Bronchial epithelial cell (primary cell): ENCODE measurements at regions not wholly inside any gene's neighbourhood (a gene's known extent, or its start where the extent isn't known, plus 50 kb on each side); places are given as distances from the start of the nearest gene placed in this dataset.
A peak's percentile ranks its signal among the peaks of the same experiment; 100 is the strongest.
"Not testable (repeated sequence)": the region's sequence is repeated elsewhere in the genome, so short reads cannot be mapped to it uniquely, and the experiment has no call there.

Experiments used
- DNase-seq: peaks from one replicate; pipeline ENCODE4 v3.0.0-alpha.2; 2010; ENCODE audit warnings: low read depth
- FAIRE-seq: peaks from 2 replicates; lab custom pipeline; 2011; peaks lifted over from hg19 to GRCh38; lab: Jason Lieb, UNC
- H3K27me3 ChIP-seq: 2 replicates; pipeline ENCODE4 v1.5.1; 2011; ENCODE audit warnings: low read length; ENCODE audit not compliant: control insufficient read depth, insufficient read depth
- H3K36me3 ChIP-seq: 2 replicates; pipeline ENCODE4 v1.5.1; 2011; ENCODE audit warnings: low read length; ENCODE audit not compliant: control insufficient read depth, insufficient read depth
- H3K4me3 ChIP-seq: 2 replicates; pipeline ENCODE4 v1.5.1; 2011; ENCODE audit warnings: mild to moderate bottlenecking, low read depth, low read length, control low read depth
- TF ChIP-seq, protein P1 (sequence below): IDR thresholded peaks from 2 replicates; pipeline ENCODE4 v1.5.1; 2011; ENCODE audit warnings: mild to moderate bottlenecking, moderate library complexity, low read length, control low read depth, inconsistent platforms; ENCODE audit not compliant: insufficient read depth, severe bottlenecking

DNA sequence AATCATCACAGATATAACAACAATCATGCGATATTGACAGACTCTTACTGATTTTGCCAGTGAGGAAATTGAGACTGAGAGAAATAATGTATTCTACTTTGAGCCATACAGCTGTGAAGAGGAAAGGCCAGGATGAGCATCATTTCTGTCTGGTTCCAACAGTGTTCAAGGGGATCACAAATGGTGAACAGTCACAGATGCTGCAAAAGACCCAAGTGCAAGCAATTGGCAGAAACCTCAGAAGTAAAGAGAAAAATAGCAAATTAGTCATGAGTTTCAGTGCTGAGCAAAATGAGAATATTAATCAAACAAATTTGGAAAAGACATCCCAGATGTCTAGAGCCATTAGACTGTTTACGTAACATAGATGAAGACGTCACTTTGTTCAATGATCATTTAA lies 114.1 kb downstream of the RAB38 start:
- no peak for DNase-seq
- Histone ChIP-seq H3K4me3 (no peak overlapping the region), H3K36me3 (no peaks in the 10 kb centered on the region), H3K27me3 (no peaks in the 10 kb centered on the region)
- TF ChIP-seq, protein P1, sequence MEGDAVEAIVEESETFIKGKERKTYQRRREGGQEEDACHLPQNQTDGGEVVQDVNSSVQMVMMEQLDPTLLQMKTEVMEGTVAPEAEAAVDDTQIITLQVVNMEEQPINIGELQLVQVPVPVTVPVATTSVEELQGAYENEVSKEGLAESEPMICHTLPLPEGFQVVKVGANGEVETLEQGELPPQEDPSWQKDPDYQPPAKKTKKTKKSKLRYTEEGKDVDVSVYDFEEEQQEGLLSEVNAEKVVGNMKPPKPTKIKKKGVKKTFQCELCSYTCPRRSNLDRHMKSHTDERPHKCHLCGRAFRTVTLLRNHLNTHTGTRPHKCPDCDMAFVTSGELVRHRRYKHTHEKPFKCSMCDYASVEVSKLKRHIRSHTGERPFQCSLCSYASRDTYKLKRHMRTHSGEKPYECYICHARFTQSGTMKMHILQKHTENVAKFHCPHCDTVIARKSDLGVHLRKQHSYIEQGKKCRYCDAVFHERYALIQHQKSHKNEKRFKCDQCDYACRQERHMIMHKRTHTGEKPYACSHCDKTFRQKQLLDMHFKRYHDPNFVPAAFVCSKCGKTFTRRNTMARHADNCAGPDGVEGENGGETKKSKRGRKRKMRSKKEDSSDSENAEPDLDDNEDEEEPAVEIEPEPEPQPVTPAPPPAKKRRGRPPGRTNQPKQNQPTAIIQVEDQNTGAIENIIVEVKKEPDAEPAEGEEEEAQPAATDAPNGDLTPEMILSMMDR = no peak
- no peak for FAIRE-seq

DNA sequence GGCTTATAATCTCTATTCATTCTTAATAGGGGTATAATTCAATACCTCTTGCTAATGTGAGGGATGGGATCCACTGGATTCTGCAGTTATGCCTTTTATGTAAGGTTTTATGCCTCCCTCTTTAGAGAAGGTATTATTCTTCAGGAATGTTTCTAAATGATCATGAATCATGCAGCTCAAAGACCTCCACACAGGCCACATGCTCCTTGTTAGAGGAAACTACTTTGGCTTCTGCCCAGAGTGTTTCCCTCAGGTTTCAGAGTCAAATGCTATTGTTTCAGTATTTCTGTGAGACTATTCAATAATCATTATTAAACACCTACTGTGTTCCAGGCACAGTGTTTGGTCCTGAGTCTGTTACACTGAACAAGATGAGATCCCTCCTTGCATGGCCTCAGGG lies 115.9 kb downstream of the RAB38 start:
- DNase-seq (no peak), FAIRE-seq (no peak)
- no peak overlapping the region for H3K4me3 ChIP-seq
- TF ChIP-seq, protein P1 = no peak
- no peaks in the 10 kb centered on the region for H3K27me3 ChIP-seq
- H3K36me3 ChIP-seq = no peaks in the 10 kb centered on the region

DNA sequence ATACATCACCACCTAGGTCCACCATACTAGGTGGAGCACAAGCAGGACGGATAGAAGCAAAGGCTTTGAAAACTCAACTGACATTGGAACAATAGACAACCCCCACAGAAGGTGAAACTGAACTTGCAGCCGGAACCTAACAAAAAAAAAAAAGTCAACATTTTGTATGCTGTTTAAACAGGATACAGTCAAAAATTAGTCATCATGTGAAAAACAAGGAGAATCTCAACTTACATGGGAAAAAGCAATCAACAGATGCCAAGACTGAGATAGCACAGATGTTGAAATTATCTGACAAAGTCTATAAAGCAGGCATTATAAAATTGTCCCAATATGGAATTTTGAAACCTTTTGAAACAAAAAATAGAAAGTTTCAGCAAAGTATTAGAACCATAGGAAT lies 123.8 kb downstream of the RAB38 start:
- DNase-seq = peak; percentile 86
- no peaks in the 10 kb centered on the region for H3K27me3 ChIP-seq
- no peak overlapping the region for H3K4me3 ChIP-seq
- FAIRE-seq = no peak
- no peaks in the 10 kb centered on the region for H3K36me3 ChIP-seq
- TF ChIP-seq, protein P1 = no peak

DNA sequence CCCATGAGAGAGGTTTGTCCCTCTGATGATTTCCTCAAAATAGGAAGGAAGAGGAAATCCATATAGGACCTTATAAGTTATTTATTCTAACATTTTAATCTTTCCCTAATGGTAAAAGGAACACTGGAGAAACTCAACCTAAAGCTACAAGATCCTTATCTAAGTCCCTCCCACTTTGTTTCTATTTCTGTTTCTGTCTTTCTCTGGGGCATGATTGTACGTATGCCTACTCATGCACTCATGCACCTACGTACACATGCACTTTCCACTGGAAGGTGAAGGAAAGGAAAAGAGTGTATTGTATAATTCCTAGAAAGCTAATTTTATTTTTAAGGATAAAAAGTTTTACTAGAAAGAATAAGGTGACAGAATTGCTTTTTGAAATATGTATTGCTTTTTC lies 125.0 kb downstream of the RAB38 start:
- FAIRE-seq = no peak
- peak; percentile 75 for DNase-seq
- no peaks in the 10 kb centered on the region for H3K27me3 ChIP-seq

DNA sequence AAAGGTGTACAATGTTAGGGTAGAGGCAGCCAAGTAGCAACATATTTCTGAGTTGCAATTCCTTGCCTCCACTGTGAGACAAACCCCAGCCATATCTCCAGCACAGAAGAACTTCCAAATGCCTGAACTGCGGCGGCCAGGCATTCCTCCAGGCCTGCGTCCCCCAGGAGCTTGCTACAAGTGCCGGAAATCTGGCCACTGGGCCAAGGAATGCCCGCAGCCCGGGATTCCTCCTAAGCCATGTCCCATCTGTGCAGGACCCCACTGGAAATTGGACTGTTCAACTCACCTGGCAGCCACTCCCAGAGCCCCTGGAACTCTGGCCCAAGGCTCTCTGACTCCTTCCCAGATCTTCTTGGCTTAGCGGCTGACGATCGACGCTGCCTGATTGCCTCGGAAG lies 130.0 kb downstream of the RAB38 start:
- not testable (repeated sequence) for H3K4me3 ChIP-seq, H3K27me3 ChIP-seq, DNase-seq, H3K36me3 ChIP-seq, FAIRE-seq

More for the DNA sequence above, 125.0 kb downstream of the RAB38 start:
- no peaks in the 10 kb centered on the region for H3K36me3 ChIP-seq
- TF ChIP-seq, protein P1 = no peak
- H3K4me3 ChIP-seq = no peak overlapping the region

DNA sequence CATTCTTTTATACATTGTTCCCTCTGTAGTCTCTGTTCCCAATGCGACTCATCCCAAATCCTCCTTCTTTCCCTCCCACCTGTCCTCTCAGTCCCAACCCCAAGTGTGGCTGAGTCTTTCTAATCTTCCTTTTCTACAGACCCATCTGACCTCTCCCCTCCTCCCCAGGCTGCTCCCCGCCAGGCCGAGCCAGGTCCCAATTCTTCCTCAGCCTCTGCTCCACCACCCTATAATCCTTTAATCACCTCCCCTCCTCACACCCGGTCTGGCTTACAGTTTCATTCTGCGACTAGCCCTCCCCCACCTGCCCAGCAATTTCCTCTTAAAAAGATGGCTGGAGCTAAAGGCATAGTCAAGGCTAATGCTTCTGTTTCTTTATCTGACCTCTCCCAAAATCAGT lies 130.6 kb downstream of the RAB38 start:
- FAIRE-seq = not testable (repeated sequence)

DNA sequence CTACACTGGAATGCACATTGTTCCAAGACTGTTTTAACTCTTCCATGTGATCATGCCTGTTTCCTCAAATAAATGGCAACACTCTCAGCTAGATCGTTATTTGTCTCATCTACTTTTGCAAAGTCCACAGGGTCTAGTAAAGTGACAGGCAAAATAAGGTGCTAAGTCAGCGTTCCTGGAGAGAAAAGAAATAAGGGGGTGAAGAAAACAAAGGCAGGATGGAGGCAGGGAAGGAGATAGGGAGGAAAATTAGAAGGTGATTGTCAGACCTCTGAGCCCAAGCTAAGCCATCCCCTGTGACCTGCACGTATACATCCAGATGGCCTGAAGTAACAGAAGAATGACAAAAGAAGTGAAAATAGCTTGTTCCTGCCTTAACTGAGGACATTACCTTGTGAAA lies 132.1 kb downstream of the RAB38 start:
- FAIRE-seq = peak; percentile 50

More for the DNA sequence above, 130.6 kb downstream of the RAB38 start:
- DNase-seq, H3K36me3 ChIP-seq, H3K27me3 ChIP-seq, H3K4me3 ChIP-seq: not testable (repeated sequence)

More for the DNA sequence above, 132.1 kb downstream of the RAB38 start:
- no peaks in the 10 kb centered on the region for H3K36me3 ChIP-seq
- no peak overlapping the region for H3K4me3 ChIP-seq
- H3K27me3 ChIP-seq = no peaks in the 10 kb centered on the region
- TF ChIP-seq, protein P1 = no peak
- no peak for DNase-seq
